Spleen (tissue), 7 donors: ENCODE measurements at regions not wholly inside any gene's neighbourhood (a gene's known extent, or its start where the extent isn't known, plus 50 kb on each side); places are given as distances from the start of the nearest gene placed in this dataset.

Experiments used
- CTCF ChIP-seq, 11 experiments: fragments of 200-600 bp in 7 of 11; fragments of 450-650 bp in 4 of 11; sonication (generic) in 4 of 11; IDR thresholded peaks in 8 of 11; conservative IDR thresholded peaks in 3 of 11; 1 replicate in 7 of 11; 2 replicates in 4 of 11; pipeline versions ENCODE4 v1.4.0 to v1.8.0; 2016 to 2021; ENCODE audit warnings: antibody characterized with exemption in 11 of 11, inconsistent platforms in 4 of 11, mild to moderate bottlenecking in 1 of 11
- POLR2A ChIP-seq, 3 donors: fragments of 450-650 bp; IDR thresholded peaks; one replicate each; pipeline ENCODE4 v1.5.1; 2017; ENCODE audit warnings: antibody characterized with exemption in 3 of 3, mild to moderate bottlenecking in 1 of 3
- donor health status: DM: no; HTN: no; CAD: no; lungs with moderate emphysema.
- donor health status: DM: no; HTN: no; CAD: no.
- donor health status: DM: no; HTN: no; CAD: no.

- TF ChIP-seq CTCF (IDR thresholded peaks at IDR 0.05 in 8 of 11, conservative IDR thresholded peaks at IDR 0.05 in 3 of 11) (no peak), POLR2A (IDR thresholded peaks at IDR 0.05) (no peak)
These were observed 162.9 kb downstream of the C6orf118 start for GRCh38 chr6:165146456-165146855.
